GM23248 (cell line): ENCODE measurements at regions not wholly inside any gene's neighbourhood (a gene's known extent, or its start where the extent isn't known, plus 50 kb on each side); places are given as distances from the start of the nearest gene placed in this dataset.

ENCODE experiments used
- DNase-seq: peaks from one replicate; pipeline ENCODE4 v3.0.0-alpha.2; 2015
- H2AFZ ChIP-seq: fragments of 200-600 bp; sonication (generic); 2 replicates; pipeline ENCODE4 v1.6.1; 2016; ENCODE audit warnings: antibody characterized with exemption
- H3F3A ChIP-seq: fragments of 200-600 bp; sonication (generic); 2 replicates; pipeline ENCODE4 v1.6.1; 2016; ENCODE audit warnings: mild to moderate bottlenecking, antibody characterized with exemption, mixed run types; ENCODE audit not compliant: insufficient read depth
- H3K27ac ChIP-seq: fragments of 200-600 bp; sonication (generic); 2 replicates; pipeline ENCODE4 v1.5.1; 2016; ENCODE audit warnings: mild to moderate bottlenecking
- H3K27me3 ChIP-seq: fragments of 200-600 bp; sonication (generic); replicated peaks from 2 replicates; pipeline ENCODE4 v1.6.1; 2016; ENCODE audit warnings: mild to moderate bottlenecking; ENCODE audit not compliant: insufficient read depth
- H3K36me3 ChIP-seq: fragments of 200-600 bp; sonication (generic); 2 replicates; pipeline ENCODE4 v1.6.1; 2016; ENCODE audit warnings: low read depth, mild to moderate bottlenecking
- H3K4me1 ChIP-seq: fragments of 200-600 bp; sonication (generic); 2 replicates; pipeline ENCODE4 v1.6.1; 2016; ENCODE audit warnings: mild to moderate bottlenecking; ENCODE audit not compliant: insufficient read depth
- H3K4me2 ChIP-seq: fragments of 200-600 bp; sonication (generic); one replicate; pipeline ENCODE4 v1.6.1; 2016; ENCODE audit warnings: mild to moderate bottlenecking; ENCODE audit not compliant: unreplicated experiment
- H3K4me3 ChIP-seq: fragments of 200-600 bp; sonication (generic); 2 replicates; pipeline ENCODE4 v1.5.1; 2016; ENCODE audit warnings: mild to moderate bottlenecking
- H3K79me2 ChIP-seq: fragments of 200-600 bp; sonication (generic); 2 replicates; pipeline ENCODE4 v1.6.1; 2016; ENCODE audit warnings: mild to moderate bottlenecking; ENCODE audit not compliant: insufficient read depth
- H3K9ac ChIP-seq: fragments of 200-600 bp; sonication (generic); 2 replicates; pipeline ENCODE4 v1.6.1; 2016; ENCODE audit warnings: mild to moderate bottlenecking
- H3K9me2 ChIP-seq: fragments of 200-600 bp; sonication (generic); 2 replicates; pipeline ENCODE4 v1.6.1; 2016; ENCODE audit warnings: mixed run types, mild to moderate bottlenecking, moderate library complexity; ENCODE audit not compliant: insufficient read depth
- H3K9me3 ChIP-seq: fragments of 200-600 bp; sonication (generic); one replicate; pipeline ENCODE4 v1.6.1; 2017; ENCODE audit warnings: low read depth
- H4K20me1 ChIP-seq: fragments of 200-600 bp; sonication (generic); 2 replicates; pipeline ENCODE4 v1.6.0; 2016; ENCODE audit not compliant: insufficient read depth
- EZH2 ChIP-seq: fragments of 200-600 bp; sonication (generic); IDR thresholded peaks from 2 replicates; pipeline ENCODE4 v1.6.1; 2018; ENCODE audit warnings: antibody characterized with exemption, mild to moderate bottlenecking; ENCODE audit not compliant: insufficient read depth, poor library complexity, severe bottlenecking
- EZH2phosphoT487 ChIP-seq: fragments of 200-600 bp; sonication (generic); IDR thresholded peaks from 2 replicates; pipeline ENCODE4 v1.6.1; 2018; ENCODE audit warnings: antibody characterized with exemption, moderate library complexity, mild to moderate bottlenecking, low read depth; ENCODE audit not compliant: insufficient read depth
- WGBS, 2 experiments: methylation state at CpG; one replicate each; pipeline ENCODE4 v1.1.6; 2015 to 2017; ENCODE audit warnings: low lambda C conversion rate in 2 of 2, low coverage in 1 of 2; ENCODE audit errors: missing lambda C conversion rate in 2 of 2; 5-methylcytosine and 5-hydroxymethylcytosine counted together
- in situ Hi-C: fragments of 300-500 bp; cut with MboI; formaldehyde crosslinking; loops from 2 replicates; pipeline ENCODE4 v1.15.0; 2020

DNA sequence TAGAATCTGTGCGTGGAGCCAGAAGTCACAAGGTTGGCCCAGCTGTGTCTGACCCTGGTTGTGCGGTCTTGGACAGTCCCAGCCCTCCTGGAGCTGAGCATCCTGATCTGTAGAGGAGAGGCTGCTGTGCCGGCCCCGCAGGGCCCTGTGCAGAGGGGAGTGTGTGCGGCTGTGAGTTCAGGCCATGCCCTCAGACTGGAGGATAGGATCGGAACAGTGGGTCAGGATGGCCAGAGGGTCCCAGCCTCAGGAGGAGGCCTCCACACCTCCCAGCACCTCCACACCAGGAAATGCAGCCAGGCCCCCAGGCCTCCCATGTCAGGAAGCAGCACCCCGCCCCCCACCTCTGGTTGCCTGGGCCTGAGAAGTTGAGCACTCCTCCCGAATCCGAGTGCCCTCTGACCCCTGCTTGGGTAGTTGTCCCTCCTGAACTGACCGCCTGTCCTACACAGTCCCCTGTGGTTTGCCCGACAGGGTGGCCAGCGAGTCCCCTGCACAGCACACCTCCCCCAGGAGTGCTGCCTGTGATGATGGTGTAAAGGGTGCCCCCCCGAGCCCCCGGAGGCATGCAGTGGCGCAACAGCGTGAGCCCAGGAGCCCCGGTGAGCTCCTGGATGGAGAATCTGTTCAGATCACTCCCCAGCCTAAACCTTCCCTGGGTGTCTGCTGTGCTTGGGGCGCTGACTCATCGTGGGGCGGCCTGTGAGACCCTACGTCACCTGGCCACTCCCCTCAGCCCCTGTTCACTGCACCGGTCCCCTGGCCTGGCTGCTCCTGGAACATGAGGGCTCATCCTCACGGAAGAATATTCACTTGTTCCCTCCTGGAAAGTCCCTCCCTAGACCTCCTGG lies 285.2 kb downstream of the SEC14L1 start:
- Histone ChIP-seq H4K20me1 (peaks cover 6% of the 10 kb centered on the region; the same call in 1 of the 2 replicates), H3F3A (peaks cover 52% of the 10 kb centered on the region), H3K27ac (peak overlapping the region; percentile 75), H3K36me3 (no peaks in the 10 kb centered on the region), H3K4me3 (no peak overlapping the region), H3K9ac (peak overlapping the region; percentile 65), H3K9me2 (no peaks in the 10 kb centered on the region), H3K4me2 (peak overlapping the region; percentile 31), H3K4me1 (peaks cover 82% of the 10 kb centered on the region), H2AFZ (no peak overlapping the region), H3K9me3 (no peaks in the 10 kb centered on the region), H3K27me3 (no peaks in the 10 kb centered on the region), H3K79me2 (peaks cover 89% of the 10 kb centered on the region)
- TF ChIP-seq EZH2: no peak
- TF ChIP-seq EZH2phosphoT487: no peak
- DNase-seq: peak; percentile 83
- in situ Hi-C loops: no loop called here
- 60% methylated on average over 23 of the region's 23 CpGs for WGBS, 2 experiments

DNA sequence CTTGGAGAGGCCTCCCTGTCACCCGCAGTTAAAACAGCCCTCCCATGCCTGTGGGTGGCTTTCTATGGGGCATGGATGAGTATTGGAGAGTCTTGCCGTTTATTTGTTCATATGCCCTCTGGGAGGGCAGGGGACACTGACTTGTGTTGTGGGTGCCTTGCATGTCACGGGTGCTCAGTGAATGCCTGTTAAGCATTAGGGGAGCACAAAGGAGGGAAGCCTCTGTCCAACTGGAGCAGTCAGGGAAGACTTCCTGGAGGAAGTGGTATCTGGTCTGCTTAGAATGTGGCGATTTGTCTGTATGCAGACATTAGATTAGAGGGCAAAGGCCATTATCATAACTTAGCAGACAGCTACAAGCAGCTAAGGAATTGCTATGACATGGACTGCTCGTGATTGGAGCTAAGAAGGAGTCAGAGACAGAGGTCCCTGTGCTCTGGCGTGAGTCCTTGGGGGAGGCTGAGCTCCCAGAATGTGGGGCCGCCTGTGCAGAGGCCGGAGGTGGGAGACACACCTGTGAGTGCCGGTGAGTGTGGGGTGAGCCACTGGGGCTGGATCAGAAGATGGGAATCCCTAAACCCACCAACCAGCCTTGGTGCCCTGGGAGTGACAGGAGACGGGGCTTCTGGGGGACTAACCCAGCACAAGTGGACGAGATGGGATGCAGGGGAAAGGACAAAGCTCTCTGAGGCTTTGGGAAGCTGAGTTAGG lies 286.1 kb downstream of the SEC14L1 start:
- H3K9me3 ChIP-seq: no peaks in the 10 kb centered on the region
- H3F3A ChIP-seq: peaks cover 58% of the 10 kb centered on the region
- H3K79me2 ChIP-seq: peaks cover 89% of the 10 kb centered on the region
- no peak for TF ChIP-seq EZH2phosphoT487
- no peak for TF ChIP-seq EZH2
- H3K27me3 ChIP-seq: no peaks in the 10 kb centered on the region
- no peak overlapping the region for H3K4me3 ChIP-seq
- peak overlapping the region; percentile 75 for H3K27ac ChIP-seq
- peak overlapping the region; percentile 65 for H3K9ac ChIP-seq
- in situ Hi-C loops: no loop called here
- 59 to 63% methylated on average over 11 of the region's 11 CpGs for WGBS, 2 experiments
- H3K9me2 ChIP-seq: no peaks in the 10 kb centered on the region
- no peak for DNase-seq
- no peak overlapping the region for H2AFZ ChIP-seq
- H4K20me1 ChIP-seq: peaks cover 6% of the 10 kb centered on the region; the same call in 1 of the 2 replicates
- no peaks in the 10 kb centered on the region for H3K36me3 ChIP-seq
- H3K4me2 ChIP-seq: peak overlapping the region; percentile 60
- peaks cover 77% of the 10 kb centered on the region for H3K4me1 ChIP-seq

DNA sequence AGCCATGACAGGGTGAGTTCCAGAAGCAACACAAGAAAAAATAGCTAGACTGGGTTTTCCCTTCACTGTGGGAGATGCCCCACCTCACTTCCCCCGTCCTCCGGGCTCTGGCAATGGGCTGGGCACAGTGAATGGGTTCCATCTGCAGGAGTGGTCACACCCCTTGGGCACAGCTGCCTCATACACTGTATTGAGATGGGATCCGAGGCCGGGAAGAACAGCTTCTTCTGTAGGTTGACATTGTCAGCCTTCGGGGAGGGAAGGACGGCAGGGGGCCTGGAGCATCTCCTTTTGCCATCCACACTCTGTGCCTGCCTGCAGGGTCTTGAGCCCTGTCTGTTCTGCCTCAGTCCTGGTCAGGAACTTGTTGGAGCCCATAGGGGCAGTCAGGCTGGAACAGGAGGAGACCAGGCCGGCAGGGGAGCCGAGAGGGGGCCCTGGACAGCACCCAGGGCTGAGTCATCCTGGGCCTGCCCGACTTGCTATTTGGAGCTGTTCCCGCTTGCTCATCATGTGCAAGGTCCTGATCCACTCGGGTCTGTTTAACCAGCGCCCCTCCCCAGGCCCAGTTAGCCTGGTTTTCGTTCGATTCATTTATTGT lies 286.7 kb downstream of the SEC14L1 start:
- H3K9me3 ChIP-seq: no peaks in the 10 kb centered on the region
- H3K36me3 ChIP-seq: no peaks in the 10 kb centered on the region
- peak overlapping the region; percentile 65 for H3K9ac ChIP-seq
- H3K4me2 ChIP-seq: peak overlapping the region; percentile 60
- H3K4me1 ChIP-seq: peaks cover 76% of the 10 kb centered on the region
- peak overlapping the region; percentile 75 for H3K27ac ChIP-seq
- no peak overlapping the region for H2AFZ ChIP-seq
- in situ Hi-C loops: no loop called here
- H3K79me2 ChIP-seq: peaks cover 89% of the 10 kb centered on the region
- WGBS, 2 experiments: 4 to 7% methylated on average over 14 of the region's 14 CpGs
- H3K9me2 ChIP-seq: no peaks in the 10 kb centered on the region
- peaks cover 6% of the 10 kb centered on the region; the same call in 1 of the 2 replicates for H4K20me1 ChIP-seq
- TF ChIP-seq EZH2 (no peak), EZH2phosphoT487 (no peak)
- peaks cover 58% of the 10 kb centered on the region for H3F3A ChIP-seq
- H3K4me3 ChIP-seq: peak overlapping the region; percentile 18; the same call in 1 of the 2 replicates
- DNase-seq: peak; percentile 94
- H3K27me3 ChIP-seq: no peaks in the 10 kb centered on the region

DNA sequence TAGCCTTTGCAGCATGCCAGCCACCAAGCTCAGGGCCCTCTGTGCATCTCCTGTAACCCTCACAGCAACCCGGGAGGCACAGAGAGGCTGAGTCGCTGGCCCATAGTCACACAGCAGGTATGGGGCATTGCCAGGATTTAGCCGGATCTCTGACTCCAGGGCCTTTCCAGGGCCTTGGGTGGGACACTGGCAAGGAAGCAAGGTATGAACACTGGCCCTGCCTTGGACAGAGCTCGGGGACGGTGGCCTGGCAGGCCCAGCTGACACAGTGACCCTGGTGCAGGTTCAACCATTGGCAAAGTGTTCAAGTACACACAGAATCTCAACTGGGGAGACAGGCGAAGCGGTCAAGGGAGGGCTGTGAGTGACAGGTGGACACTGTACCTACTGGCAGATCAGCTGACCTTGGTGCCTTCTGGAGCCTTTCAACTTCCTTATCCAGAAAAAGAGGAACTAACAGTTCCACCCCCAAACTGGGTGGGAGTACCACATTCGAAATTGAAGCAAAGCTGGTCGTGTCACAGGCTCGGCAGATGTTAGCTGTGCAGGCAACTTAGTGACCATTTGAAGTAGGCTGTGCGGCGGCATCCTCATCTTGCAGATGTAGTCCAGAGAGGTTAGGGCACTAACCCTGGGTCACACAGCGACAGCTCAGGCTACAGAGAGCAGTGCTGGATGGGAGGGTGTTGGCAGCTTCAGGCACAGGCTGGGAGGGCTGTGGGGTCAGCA lies 287.4 kb downstream of the SEC14L1 start:
- no peak overlapping the region for H2AFZ ChIP-seq
- peaks cover 71% of the 10 kb centered on the region for H3K4me1 ChIP-seq
- H3K9me2 ChIP-seq: no peaks in the 10 kb centered on the region
- no peak for DNase-seq
- H3F3A ChIP-seq: peaks cover 51% of the 10 kb centered on the region
- peak overlapping the region; percentile 75 for H3K27ac ChIP-seq
- H3K4me3 ChIP-seq: 0 out of 2 replicates have a peak overlapping the region, but pooled peaks have one; percentile 18
- peak overlapping the region; percentile 60 for H3K4me2 ChIP-seq
- H3K27me3 ChIP-seq: no peaks in the 10 kb centered on the region
- TF ChIP-seq EZH2phosphoT487 (no peak), EZH2 (no peak)
- no peaks in the 10 kb centered on the region for H3K36me3 ChIP-seq
- in situ Hi-C loops: no loop called here
- H3K9me3 ChIP-seq: no peaks in the 10 kb centered on the region
- WGBS, 2 experiments: 53 to 54% methylated on average over 13 of the region's 13 CpGs
- H3K79me2 ChIP-seq: peaks cover 89% of the 10 kb centered on the region
- H4K20me1 ChIP-seq: peaks cover 6% of the 10 kb centered on the region; the same call in 1 of the 2 replicates
- peak overlapping the region; percentile 65 for H3K9ac ChIP-seq
